OCI-LY7 (cell line): ENCODE measurements at regions not wholly inside any gene's neighbourhood (a gene's known extent, or its start where the extent isn't known, plus 50 kb on each side); places are given as distances from the start of the nearest gene placed in this dataset.

Experiments
- BruUV-seq: library from RNA; stranded (reverse); fragments of 400-500 nt; replicated peaks from 2 replicates; lab custom pipeline; 2021; lab: Mats Ljungman, UMichigan
- CTCF ChIA-PET: fragments of 300-600 bp; sonication (Branson Sonifier 250); formaldehyde crosslinking; loops from one replicate; lab custom pipeline; 2022; ENCODE audit warnings: antibody characterized with exemption; ENCODE audit not compliant: unreplicated experiment; lab: Charles Lee
- POLR2A ChIA-PET: fragments of 300-600 bp; sonication (Branson Sonifier 250); formaldehyde crosslinking; loops from one replicate; lab custom pipeline; 2022; ENCODE audit warnings: antibody characterized with exemption; lab: Charles Lee
- DNase-seq: peaks from one replicate; pipeline ENCODE4 v3.0.0-alpha.2; 2015; ENCODE audit warnings: low spot score
- H2AFZ ChIP-seq: fragments of 200-600 bp; sonication (generic), shearing (Covaris generic); 2 replicates; pipeline ENCODE4 v1.6.1; 2014; ENCODE audit warnings: mild to moderate bottlenecking, antibody characterized with exemption, low read length, moderate library complexity
- H3K27ac ChIP-seq: fragments of 200-600 bp; sonication (generic); 2 replicates; pipeline ENCODE4 v1.5.1; 2014; ENCODE audit warnings: mixed run types, low read depth, mild to moderate bottlenecking, moderate library complexity, low read length, inconsistent platforms; ENCODE audit not compliant: poor library complexity, severe bottlenecking
- H3K36me3 ChIP-seq: fragments of 200-600 bp; sonication (generic); 2 replicates; pipeline ENCODE4 v1.6.1; 2014; ENCODE audit warnings: mild to moderate bottlenecking, antibody characterized with exemption, low read length, moderate library complexity, mixed read lengths; ENCODE audit not compliant: insufficient read depth
- H3K4me1 ChIP-seq: fragments of 200-600 bp; sonication (generic); 2 replicates; pipeline ENCODE4 v1.5.1; 2014; ENCODE audit warnings: mild to moderate bottlenecking, low read length; ENCODE audit not compliant: insufficient read depth, poor library complexity, severe bottlenecking
- H3K4me2 ChIP-seq: fragments of 200-600 bp; sonication (generic); 2 replicates; pipeline ENCODE4 v1.6.1; 2014; ENCODE audit warnings: mild to moderate bottlenecking, low read length
- H3K4me3 ChIP-seq: fragments of 200-600 bp; sonication (generic); 2 replicates; pipeline ENCODE4 v1.5.1; 2014; ENCODE audit warnings: mild to moderate bottlenecking, low read depth, low read length; ENCODE audit not compliant: poor library complexity, severe bottlenecking
- H3K79me2 ChIP-seq: fragments of 200-600 bp; sonication (generic); 2 replicates; pipeline ENCODE4 v1.6.1; 2016; ENCODE audit warnings: low read depth, mild to moderate bottlenecking, low read length, moderate library complexity, mixed read lengths; ENCODE audit not compliant: insufficient read depth
- H3K9me2 ChIP-seq: fragments of 200-600 bp; sonication (generic); 2 replicates; pipeline ENCODE4 v1.6.1; 2016; ENCODE audit warnings: mild to moderate bottlenecking, low read length, mixed read lengths; ENCODE audit not compliant: insufficient read depth
- H3K9me3 ChIP-seq: fragments of 200-600 bp; sonication (generic); 2 replicates; pipeline ENCODE4 v1.6.1; 2014; ENCODE audit warnings: mild to moderate bottlenecking, mixed run types, low read length, mixed read lengths
- H4K20me1 ChIP-seq: fragments of 200-600 bp; sonication (generic); 2 replicates; pipeline ENCODE4 v1.6.1; 2014; ENCODE audit warnings: mild to moderate bottlenecking, antibody characterized with exemption, low read length, moderate library complexity, mixed read lengths; ENCODE audit not compliant: insufficient read depth
- CTCF ChIP-seq: fragments of 200-600 bp; sonication (generic); conservative IDR thresholded peaks from 2 replicates; pipeline ENCODE4 v1.5.1; 2014; ENCODE audit warnings: mild to moderate bottlenecking, antibody characterized with exemption, low read length, moderate library complexity, mixed read lengths
- EZH2phosphoT487 ChIP-seq: fragments of 200-600 bp; sonication (generic); IDR thresholded peaks from 2 replicates; pipeline ENCODE4 v1.6.1; 2018; ENCODE audit warnings: low read depth, borderline replicate concordance, mild to moderate bottlenecking, mixed run types, antibody characterized with exemption, low read length, moderate library complexity, mixed read lengths
- intact Hi-C: fragments of 100-400 bp; cut with micrococcal nuclease; formaldehyde crosslinking; loops from one replicate; pipeline ENCODE4 v1.10.0; 2022; ENCODE audit not compliant: unreplicated experiment

- CTCF ChIA-PET, result no interaction called here
- no TSS peak for BruUV-seq
- intact Hi-C loops, result no loop called here
Measured at GRCh38 chr13:112254061-112254818, 121.9 kb upstream of the SPACA7 start.

DNA sequence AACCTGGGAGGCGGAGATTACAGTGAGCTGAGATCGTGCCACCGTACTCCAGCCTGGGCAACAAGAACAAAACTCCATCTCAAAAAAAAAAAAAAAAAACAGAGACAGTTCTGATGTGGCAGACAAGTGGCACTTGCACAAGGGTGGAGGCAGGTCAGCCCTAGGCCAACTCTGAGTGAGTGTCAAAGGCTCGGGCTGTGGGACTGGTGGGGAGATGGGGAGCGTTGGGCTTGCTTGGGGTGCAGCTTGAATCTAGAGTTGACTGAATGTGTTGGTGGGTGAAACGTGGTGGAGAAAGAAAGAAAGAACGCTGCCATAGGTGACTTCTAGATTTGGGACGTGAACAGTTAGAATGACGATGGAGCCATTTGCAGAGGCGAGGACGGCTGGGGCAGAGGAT lies 121.3 kb upstream of the SPACA7 start:
- H3K4me2 ChIP-seq, result no peak overlapping the region
- H3K4me1 ChIP-seq, result no peaks in the 10 kb centered on the region
- no peak for TF ChIP-seq CTCF
- TF ChIP-seq EZH2phosphoT487, result no peak
- CTCF ChIA-PET, result no interaction called here
- no peak overlapping the region for H3K27ac ChIP-seq
- no peak overlapping the region for H2AFZ ChIP-seq
- H3K36me3 ChIP-seq, result no peaks in the 10 kb centered on the region
- H3K4me3 ChIP-seq, result no peak overlapping the region
- POLR2A ChIA-PET, result no interaction called here
- no TSS peak for BruUV-seq
- no peak for DNase-seq
- no peaks in the 10 kb centered on the region for H3K9me2 ChIP-seq
- no peaks in the 10 kb centered on the region for H3K9me3 ChIP-seq
- H4K20me1 ChIP-seq, result no peaks in the 10 kb centered on the region
- no peaks in the 10 kb centered on the region for H3K79me2 ChIP-seq
- intact Hi-C loops, result no loop called here

More at GRCh38 chr13:112254061-112254818, 121.9 kb upstream of the SPACA7 start:
- no peaks in the 10 kb centered on the region for H3K9me2 ChIP-seq
- H4K20me1 ChIP-seq, result no peaks in the 10 kb centered on the region
- H2AFZ ChIP-seq, result no peak overlapping the region
- DNase-seq, result no peak
- H3K9me3 ChIP-seq, result no peaks in the 10 kb centered on the region
- H3K4me2 ChIP-seq, result no peak overlapping the region
- POLR2A ChIA-PET, result no interaction called here
- H3K27ac ChIP-seq, result no peak overlapping the region
- no peak overlapping the region for H3K4me3 ChIP-seq
- H3K4me1 ChIP-seq, result no peaks in the 10 kb centered on the region
- H3K79me2 ChIP-seq, result no peaks in the 10 kb centered on the region
- H3K36me3 ChIP-seq, result no peaks in the 10 kb centered on the region
- TF ChIP-seq CTCF, result no peak
- no peak for TF ChIP-seq EZH2phosphoT487

DNA sequence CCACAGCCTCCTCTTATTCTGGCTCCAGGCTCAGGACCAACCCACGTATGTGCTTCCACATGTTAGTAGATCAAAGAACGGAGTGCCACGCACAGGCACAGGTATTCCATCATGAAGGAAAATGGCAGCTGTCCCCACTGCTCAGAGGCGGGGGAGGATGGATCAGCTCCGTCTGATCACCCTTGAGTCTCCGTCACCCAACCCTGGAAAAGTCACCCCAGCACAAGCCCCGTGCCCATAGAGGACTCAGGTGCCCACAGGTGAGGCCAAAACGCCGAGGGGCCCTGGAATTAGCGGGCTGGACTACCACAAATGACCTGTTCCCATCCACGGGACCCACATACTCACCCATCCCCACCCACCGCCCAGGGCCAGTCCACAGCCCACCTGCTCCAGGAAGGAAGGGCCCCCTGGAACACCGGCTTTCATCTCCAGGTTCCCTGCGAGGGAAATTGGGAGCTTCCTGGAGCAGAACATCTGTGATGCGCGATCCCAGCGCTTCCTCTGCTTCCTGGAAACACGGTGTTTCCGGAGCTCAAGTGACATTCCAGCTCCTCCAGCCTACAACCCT lies 120.5 kb upstream of the SPACA7 start:
- TF ChIP-seq EZH2phosphoT487 (no peak), CTCF (no peak)
- no peak overlapping the region for H3K4me2 ChIP-seq
- H3K9me3 ChIP-seq, result no peaks in the 10 kb centered on the region
- H3K9me2 ChIP-seq, result no peaks in the 10 kb centered on the region
- no peak overlapping the region for H2AFZ ChIP-seq
- H3K79me2 ChIP-seq, result no peaks in the 10 kb centered on the region
- H4K20me1 ChIP-seq, result no peaks in the 10 kb centered on the region
- H3K36me3 ChIP-seq, result no peaks in the 10 kb centered on the region
- no peak overlapping the region for H3K4me3 ChIP-seq
- intact Hi-C loops, result no loop called here
- POLR2A ChIA-PET, result no interaction called here
- H3K27ac ChIP-seq, result no peak overlapping the region
- BruUV-seq, result no TSS peak
- DNase-seq, result no peak
- CTCF ChIA-PET, result no interaction called here
- no peaks in the 10 kb centered on the region for H3K4me1 ChIP-seq
